ENCODE measurements at regions not wholly inside any gene's neighbourhood (a gene's known extent, or its start where the extent isn't known, plus 50 kb on each side); places are given as distances from the start of the nearest gene placed in this dataset.

DNA sequence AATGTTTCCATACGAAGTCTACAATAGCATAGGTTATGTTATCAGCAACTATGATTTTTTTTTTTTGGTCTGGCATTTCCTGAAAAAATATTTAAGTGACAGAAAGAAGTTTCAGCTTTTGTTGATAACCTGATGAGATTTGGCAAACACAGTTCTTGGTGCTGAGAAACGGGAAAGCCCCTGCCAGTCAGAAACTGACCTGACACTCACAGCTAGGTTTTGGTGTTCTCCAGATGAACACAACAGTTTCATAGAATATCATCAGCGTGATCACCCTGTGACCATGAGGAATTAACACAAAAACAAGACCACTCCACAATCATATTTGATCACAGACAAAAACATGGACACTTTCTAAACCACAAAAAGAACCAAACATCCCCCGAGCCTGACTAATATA, 152.5 kb upstream of the DCAF8L1 start:
- Mint-ChIP-seq H3K9me3 (no peaks in the 10 kb centered on the region), H3K4me1 (no peaks in the 10 kb centered on the region), H3K27me3 (ENCODE audit: low read depth) (peaks cover 45% of the 10 kb centered on the region), H3K36me3 (no peaks in the 10 kb centered on the region), H3K27ac (no peak overlapping the region), H3K4me3 (no peak overlapping the region)
- POLR2A ChIA-PET, result interaction anchor here (0.7 kb wide), 1 partner anchor 632 kb away, joined by 3 read pairs; no protein-coding TSS in a partner anchor
- CTCF ChIA-PET, result no interaction called here
- ATAC-seq (no peak), DNase-seq (ENCODE audit: low spot score) (no peak)
- TF ChIP-seq ZBTB21 (CRISPR knock-in tag; IDR thresholded peaks at IDR 0.05; ENCODE audit: borderline replicate concordance) (no peak), MYBL2 (CRISPR knock-in tag; IDR thresholded peaks at IDR 0.05) (no peak), ZNF396 (CRISPR knock-in tag; IDR thresholded peaks at IDR 0.05; ENCODE audit: borderline replicate concordance) (no peak), ZNF423 (CRISPR knock-in tag; IDR thresholded peaks at IDR 0.05) (no peak), SMAD3 (CRISPR knock-in tag; IDR thresholded peaks at IDR 0.05; ENCODE audit: borderline replicate concordance) (no peak), ZNF317 (CRISPR knock-in tag; IDR thresholded peaks at IDR 0.05; ENCODE audit: borderline replicate concordance, low read depth) (no peak), HMGA2 (CRISPR knock-in tag; IDR thresholded peaks at IDR 0.05) (no peak), TEAD4 (CRISPR knock-in tag; IDR thresholded peaks at IDR 0.05) (no peak), PRRX2 (CRISPR knock-in tag; IDR thresholded peaks at IDR 0.05) (no peak)
- TF ChIP-seq, protein P1, sequence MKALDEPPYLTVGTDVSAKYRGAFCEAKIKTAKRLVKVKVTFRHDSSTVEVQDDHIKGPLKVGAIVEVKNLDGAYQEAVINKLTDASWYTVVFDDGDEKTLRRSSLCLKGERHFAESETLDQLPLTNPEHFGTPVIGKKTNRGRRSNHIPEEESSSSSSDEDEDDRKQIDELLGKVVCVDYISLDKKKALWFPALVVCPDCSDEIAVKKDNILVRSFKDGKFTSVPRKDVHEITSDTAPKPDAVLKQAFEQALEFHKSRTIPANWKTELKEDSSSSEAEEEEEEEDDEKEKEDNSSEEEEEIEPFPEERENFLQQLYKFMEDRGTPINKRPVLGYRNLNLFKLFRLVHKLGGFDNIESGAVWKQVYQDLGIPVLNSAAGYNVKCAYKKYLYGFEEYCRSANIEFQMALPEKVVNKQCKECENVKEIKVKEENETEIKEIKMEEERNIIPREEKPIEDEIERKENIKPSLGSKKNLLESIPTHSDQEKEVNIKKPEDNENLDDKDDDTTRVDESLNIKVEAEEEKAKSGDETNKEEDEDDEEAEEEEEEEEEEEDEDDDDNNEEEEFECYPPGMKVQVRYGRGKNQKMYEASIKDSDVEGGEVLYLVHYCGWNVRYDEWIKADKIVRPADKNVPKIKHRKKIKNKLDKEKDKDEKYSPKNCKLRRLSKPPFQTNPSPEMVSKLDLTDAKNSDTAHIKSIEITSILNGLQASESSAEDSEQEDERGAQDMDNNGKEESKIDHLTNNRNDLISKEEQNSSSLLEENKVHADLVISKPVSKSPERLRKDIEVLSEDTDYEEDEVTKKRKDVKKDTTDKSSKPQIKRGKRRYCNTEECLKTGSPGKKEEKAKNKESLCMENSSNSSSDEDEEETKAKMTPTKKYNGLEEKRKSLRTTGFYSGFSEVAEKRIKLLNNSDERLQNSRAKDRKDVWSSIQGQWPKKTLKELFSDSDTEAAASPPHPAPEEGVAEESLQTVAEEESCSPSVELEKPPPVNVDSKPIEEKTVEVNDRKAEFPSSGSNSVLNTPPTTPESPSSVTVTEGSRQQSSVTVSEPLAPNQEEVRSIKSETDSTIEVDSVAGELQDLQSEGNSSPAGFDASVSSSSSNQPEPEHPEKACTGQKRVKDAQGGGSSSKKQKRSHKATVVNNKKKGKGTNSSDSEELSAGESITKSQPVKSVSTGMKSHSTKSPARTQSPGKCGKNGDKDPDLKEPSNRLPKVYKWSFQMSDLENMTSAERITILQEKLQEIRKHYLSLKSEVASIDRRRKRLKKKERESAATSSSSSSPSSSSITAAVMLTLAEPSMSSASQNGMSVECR (CRISPR knock-in tag; IDR thresholded peaks at IDR 0.05; ENCODE audit: borderline replicate concordance), result no peak
- TF ChIP-seq, protein P2, sequence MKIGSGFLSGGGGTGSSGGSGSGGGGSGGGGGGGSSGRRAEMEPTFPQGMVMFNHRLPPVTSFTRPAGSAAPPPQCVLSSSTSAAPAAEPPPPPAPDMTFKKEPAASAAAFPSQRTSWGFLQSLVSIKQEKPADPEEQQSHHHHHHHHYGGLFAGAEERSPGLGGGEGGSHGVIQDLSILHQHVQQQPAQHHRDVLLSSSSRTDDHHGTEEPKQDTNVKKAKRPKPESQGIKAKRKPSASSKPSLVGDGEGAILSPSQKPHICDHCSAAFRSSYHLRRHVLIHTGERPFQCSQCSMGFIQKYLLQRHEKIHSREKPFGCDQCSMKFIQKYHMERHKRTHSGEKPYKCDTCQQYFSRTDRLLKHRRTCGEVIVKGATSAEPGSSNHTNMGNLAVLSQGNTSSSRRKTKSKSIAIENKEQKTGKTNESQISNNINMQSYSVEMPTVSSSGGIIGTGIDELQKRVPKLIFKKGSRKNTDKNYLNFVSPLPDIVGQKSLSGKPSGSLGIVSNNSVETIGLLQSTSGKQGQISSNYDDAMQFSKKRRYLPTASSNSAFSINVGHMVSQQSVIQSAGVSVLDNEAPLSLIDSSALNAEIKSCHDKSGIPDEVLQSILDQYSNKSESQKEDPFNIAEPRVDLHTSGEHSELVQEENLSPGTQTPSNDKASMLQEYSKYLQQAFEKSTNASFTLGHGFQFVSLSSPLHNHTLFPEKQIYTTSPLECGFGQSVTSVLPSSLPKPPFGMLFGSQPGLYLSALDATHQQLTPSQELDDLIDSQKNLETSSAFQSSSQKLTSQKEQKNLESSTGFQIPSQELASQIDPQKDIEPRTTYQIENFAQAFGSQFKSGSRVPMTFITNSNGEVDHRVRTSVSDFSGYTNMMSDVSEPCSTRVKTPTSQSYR (CRISPR knock-in tag; IDR thresholded peaks at IDR 0.05), result no peak
- TF ChIP-seq, protein P3, sequence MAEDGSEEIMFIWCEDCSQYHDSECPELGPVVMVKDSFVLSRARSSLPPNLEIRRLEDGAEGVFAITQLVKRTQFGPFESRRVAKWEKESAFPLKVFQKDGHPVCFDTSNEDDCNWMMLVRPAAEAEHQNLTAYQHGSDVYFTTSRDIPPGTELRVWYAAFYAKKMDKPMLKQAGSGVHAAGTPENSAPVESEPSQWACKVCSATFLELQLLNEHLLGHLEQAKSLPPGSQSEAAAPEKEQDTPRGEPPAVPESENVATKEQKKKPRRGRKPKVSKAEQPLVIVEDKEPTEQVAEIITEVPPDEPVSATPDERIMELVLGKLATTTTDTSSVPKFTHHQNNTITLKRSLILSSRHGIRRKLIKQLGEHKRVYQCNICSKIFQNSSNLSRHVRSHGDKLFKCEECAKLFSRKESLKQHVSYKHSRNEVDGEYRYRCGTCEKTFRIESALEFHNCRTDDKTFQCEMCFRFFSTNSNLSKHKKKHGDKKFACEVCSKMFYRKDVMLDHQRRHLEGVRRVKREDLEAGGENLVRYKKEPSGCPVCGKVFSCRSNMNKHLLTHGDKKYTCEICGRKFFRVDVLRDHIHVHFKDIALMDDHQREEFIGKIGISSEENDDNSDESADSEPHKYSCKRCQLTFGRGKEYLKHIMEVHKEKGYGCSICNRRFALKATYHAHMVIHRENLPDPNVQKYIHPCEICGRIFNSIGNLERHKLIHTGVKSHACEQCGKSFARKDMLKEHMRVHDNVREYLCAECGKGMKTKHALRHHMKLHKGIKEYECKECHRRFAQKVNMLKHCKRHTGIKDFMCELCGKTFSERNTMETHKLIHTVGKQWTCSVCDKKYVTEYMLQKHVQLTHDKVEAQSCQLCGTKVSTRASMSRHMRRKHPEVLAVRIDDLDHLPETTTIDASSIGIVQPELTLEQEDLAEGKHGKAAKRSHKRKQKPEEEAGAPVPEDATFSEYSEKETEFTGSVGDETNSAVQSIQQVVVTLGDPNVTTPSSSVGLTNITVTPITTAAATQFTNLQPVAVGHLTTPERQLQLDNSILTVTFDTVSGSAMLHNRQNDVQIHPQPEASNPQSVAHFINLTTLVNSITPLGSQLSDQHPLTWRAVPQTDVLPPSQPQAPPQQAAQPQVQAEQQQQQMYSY (CRISPR knock-in tag; IDR thresholded peaks at IDR 0.05), result no peak

DNA sequence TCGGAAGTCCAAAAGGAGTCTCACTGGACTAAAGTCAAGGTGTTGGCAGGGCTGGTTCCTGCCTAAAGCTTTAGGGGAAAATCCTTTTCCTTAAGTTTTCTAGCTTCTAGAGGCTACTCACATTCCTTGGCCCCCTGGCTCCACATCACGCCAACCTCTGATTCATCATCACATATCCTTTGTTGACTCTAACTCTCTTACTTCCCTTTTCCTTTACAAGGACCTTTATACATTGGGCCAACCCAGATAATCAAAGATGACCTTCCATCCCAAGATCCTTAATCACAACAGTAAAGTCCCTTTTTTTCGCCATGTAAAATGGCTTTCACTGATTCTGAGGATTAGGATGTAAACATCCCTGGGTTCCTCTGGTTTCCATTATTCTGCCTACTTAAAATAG, 146.4 kb upstream of the DCAF8L1 start:
- H3K27me3 Mint-ChIP-seq (ENCODE audit: low read depth), result peaks cover 80% of the 10 kb centered on the region
- ChIA-PET CTCF (no interaction called here), POLR2A (no interaction called here)
- no peak overlapping the region for H3K4me3 Mint-ChIP-seq
- H3K36me3 Mint-ChIP-seq, result no peaks in the 10 kb centered on the region
- H3K4me1 Mint-ChIP-seq, result peaks cover 6% of the 10 kb centered on the region; the same call in 1 of the 2 replicates
- H3K9me3 Mint-ChIP-seq, result no peaks in the 10 kb centered on the region
- DNase-seq (ENCODE audit: low spot score) (no peak), ATAC-seq (no peak)
- no peak overlapping the region for H3K27ac Mint-ChIP-seq
- TF ChIP-seq, protein P2 (CRISPR knock-in tag; IDR thresholded peaks at IDR 0.05), result no peak
- TF ChIP-seq, protein P4, sequence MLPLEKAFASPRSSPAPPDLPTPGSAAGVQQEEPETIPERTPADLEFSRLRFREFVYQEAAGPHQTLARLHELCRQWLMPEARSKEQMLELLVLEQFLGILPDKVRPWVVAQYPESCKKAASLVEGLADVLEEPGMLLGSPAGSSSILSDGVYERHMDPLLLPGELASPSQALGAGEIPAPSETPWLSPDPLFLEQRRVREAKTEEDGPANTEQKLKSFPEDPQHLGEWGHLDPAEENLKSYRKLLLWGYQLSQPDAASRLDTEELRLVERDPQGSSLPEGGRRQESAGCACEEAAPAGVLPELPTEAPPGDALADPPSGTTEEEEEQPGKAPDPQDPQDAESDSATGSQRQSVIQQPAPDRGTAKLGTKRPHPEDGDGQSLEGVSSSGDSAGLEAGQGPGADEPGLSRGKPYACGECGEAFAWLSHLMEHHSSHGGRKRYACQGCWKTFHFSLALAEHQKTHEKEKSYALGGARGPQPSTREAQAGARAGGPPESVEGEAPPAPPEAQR (CRISPR knock-in tag; IDR thresholded peaks at IDR 0.05), result no peak
- TF ChIP-seq MYBL2 (CRISPR knock-in tag; IDR thresholded peaks at IDR 0.05) (no peak), ZNF671 (CRISPR knock-in tag; IDR thresholded peaks at IDR 0.05) (no peak), FOXK1 (CRISPR knock-in tag; IDR thresholded peaks at IDR 0.05) (no peak)
- TF ChIP-seq, protein P5, sequence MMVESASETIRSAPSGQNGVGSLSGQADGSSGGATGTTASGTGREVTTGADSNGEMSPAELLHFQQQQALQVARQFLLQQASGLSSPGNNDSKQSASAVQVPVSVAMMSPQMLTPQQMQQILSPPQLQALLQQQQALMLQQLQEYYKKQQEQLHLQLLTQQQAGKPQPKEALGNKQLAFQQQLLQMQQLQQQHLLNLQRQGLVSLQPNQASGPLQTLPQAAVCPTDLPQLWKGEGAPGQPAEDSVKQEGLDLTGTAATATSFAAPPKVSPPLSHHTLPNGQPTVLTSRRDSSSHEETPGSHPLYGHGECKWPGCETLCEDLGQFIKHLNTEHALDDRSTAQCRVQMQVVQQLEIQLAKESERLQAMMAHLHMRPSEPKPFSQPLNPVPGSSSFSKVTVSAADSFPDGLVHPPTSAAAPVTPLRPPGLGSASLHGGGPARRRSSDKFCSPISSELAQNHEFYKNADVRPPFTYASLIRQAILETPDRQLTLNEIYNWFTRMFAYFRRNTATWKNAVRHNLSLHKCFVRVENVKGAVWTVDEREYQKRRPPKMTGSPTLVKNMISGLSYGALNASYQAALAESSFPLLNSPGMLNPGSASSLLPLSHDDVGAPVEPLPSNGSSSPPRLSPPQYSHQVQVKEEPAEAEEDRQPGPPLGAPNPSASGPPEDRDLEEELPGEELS (CRISPR knock-in tag; IDR thresholded peaks at IDR 0.05), result no peak
- TF ChIP-seq, protein P6, sequence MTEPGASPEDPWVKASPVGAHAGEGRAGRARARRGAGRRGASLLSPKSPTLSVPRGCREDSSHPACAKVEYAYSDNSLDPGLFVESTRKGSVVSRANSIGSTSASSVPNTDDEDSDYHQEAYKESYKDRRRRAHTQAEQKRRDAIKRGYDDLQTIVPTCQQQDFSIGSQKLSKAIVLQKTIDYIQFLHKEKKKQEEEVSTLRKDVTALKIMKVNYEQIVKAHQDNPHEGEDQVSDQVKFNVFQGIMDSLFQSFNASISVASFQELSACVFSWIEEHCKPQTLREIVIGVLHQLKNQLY (CRISPR knock-in tag; IDR thresholded peaks at IDR 0.05), result no peak
